GM12878 (cell line): ENCODE measurements at regions not wholly inside any gene's neighbourhood (a gene's known extent, or its start where the extent isn't known, plus 50 kb on each side); places are given as distances from the start of the nearest gene placed in this dataset.

Experiments
- ATAC-seq: fragments of 200-7000 bp; cut with Tn5 transposase; 3 replicates; pipeline ENCODE4 v1.9.1; 2020; ENCODE audit warnings: mild to moderate bottlenecking, moderate library complexity
- BruUV-seq: library from RNA; stranded (reverse); fragments of 400-500 nt; replicated peaks from 2 replicates; lab custom pipeline; 2021; lab: Mats Ljungman, UMichigan
- CTCF ChIA-PET: fragments of 300-600 bp; sonication (Branson Sonifier 250); formaldehyde crosslinking; extraction: SDS; loops from one replicate; lab custom pipeline; 2021; ENCODE audit warnings: inconsistent platforms; lab: Yijun Ruan, JAX
- POLR2A ChIA-PET: fragments of 350-600 bp; formaldehyde crosslinking; extraction: SDS; loops from one replicate; lab custom pipeline; 2021; ENCODE audit warnings: inconsistent platforms; lab: Charles Lee
- RAD21 ChIA-PET: fragments of 300-600 bp; sonication (Branson Sonifier 250); formaldehyde crosslinking; loops from one replicate; lab custom pipeline; 2023; ENCODE audit warnings: antibody characterized with exemption; ENCODE audit not compliant: unreplicated experiment; lab: Charles Lee
- SMC1A ChIA-PET: fragments of 300-600 bp; sonication (Branson Sonifier 250); formaldehyde crosslinking; loops from one replicate; lab custom pipeline; 2023; ENCODE audit not compliant: unreplicated experiment, uncharacterized antibody; lab: Charles Lee
- DNase-seq: peaks from one replicate; pipeline ENCODE4 v3.0.0-alpha.2; 2011; ENCODE audit warnings: low read depth, low spot score
- FAIRE-seq: peaks from 3 replicates; lab custom pipeline; 2011; peaks lifted over from hg19 to GRCh38; lab: Jason Lieb, UNC
- H2AFZ ChIP-seq: 2 replicates; pipeline ENCODE4 v1.6.0; 2011; ENCODE audit warnings: low read depth, low read length, control low read depth; ENCODE audit not compliant: control insufficient read depth
- H3K27ac ChIP-seq: 2 replicates; pipeline ENCODE4 v1.5.1; 2011; ENCODE audit warnings: control low read depth; ENCODE audit not compliant: control insufficient read depth, insufficient read depth
- H3K27me3 ChIP-seq, 2 experiments: replicated peaks in 1 of 2; 2 replicates each; pipeline versions ENCODE4 v1.6.0 to v1.6.1; 2011; ENCODE audit warnings: low read length in 1 of 2; ENCODE audit not compliant: control insufficient read depth in 2 of 2, insufficient read depth in 2 of 2
- H3K36me3 ChIP-seq, 2 experiments: 2 replicates each; pipeline ENCODE4 v1.5.1; 2011; ENCODE audit warnings: low read length in 1 of 2; ENCODE audit not compliant: control insufficient read depth in 2 of 2, insufficient read depth in 2 of 2
- H3K4me1 ChIP-seq: 2 replicates; pipeline ENCODE4 v1.6.1; 2011; ENCODE audit warnings: mild to moderate bottlenecking, low read length, moderate library complexity, mixed read lengths; ENCODE audit not compliant: control insufficient read depth, insufficient read depth
- H3K4me2 ChIP-seq: 2 replicates; pipeline ENCODE4 v1.6.0; 2011; ENCODE audit warnings: control low read depth; ENCODE audit not compliant: control insufficient read depth, insufficient read depth
- H3K4me3 ChIP-seq: fragments of 200-600 bp; sonication (generic); 2 replicates; pipeline ENCODE4 v1.5.1; 2016
- H3K79me2 ChIP-seq: 2 replicates; pipeline ENCODE4 v1.6.0; 2011; ENCODE audit warnings: low read length; ENCODE audit not compliant: control insufficient read depth, insufficient read depth
- H3K9ac ChIP-seq: 2 replicates; pipeline ENCODE4 v1.8.0; 2011; ENCODE audit warnings: low read length, control low read depth, mixed read lengths; ENCODE audit not compliant: control insufficient read depth, insufficient read depth
- H3K9me3 ChIP-seq: replicated peaks from 3 replicates; pipeline ENCODE4 v1.5.1; 2011; ENCODE audit warnings: mild to moderate bottlenecking, low read length; ENCODE audit not compliant: control insufficient read depth, insufficient read depth
- H4K20me1 ChIP-seq: 2 replicates; pipeline ENCODE4 v1.6.0; 2011; ENCODE audit not compliant: control insufficient read depth, insufficient read depth
- ESRRA ChIP-seq: IDR thresholded peaks from 2 replicates; pipeline ENCODE4 v1.6.1; 2012; ENCODE audit warnings: mild to moderate bottlenecking, low read length, improper control_type of control experiment
- FOXM1 ChIP-seq: IDR thresholded peaks from 2 replicates; pipeline ENCODE4 v1.6.1; 2012; ENCODE audit warnings: low read depth, mild to moderate bottlenecking, inconsistent platforms, low read length, moderate library complexity
- IKZF2 ChIP-seq, 2 experiments: fragments of 450-650 bp; IDR thresholded peaks; 2 replicates each; pipeline ENCODE4 v1.6.1; 2017; ENCODE audit warnings: mild to moderate bottlenecking in 2 of 2, moderate library complexity in 2 of 2
- MXI1 ChIP-seq: fragments of 150-350 bp; IDR thresholded peaks from 2 replicates; pipeline ENCODE4 v1.6.1; 2011; ENCODE audit warnings: low read depth, mild to moderate bottlenecking, inconsistent platforms, low read length, improper control_type of control experiment
- MYC ChIP-seq: IDR thresholded peaks from 2 replicates; pipeline ENCODE4 v1.6.1; 2011; ENCODE audit warnings: mild to moderate bottlenecking, low read length, moderate library complexity, inconsistent platforms; ENCODE audit not compliant: insufficient read depth, insufficient replicate concordance, insufficient read length, severe bottlenecking
- POLR2AphosphoS2 ChIP-seq: IDR thresholded peaks from 2 replicates; pipeline ENCODE4 v1.6.1; 2011; ENCODE audit warnings: low read depth, mild to moderate bottlenecking, low read length, improper control_type of control experiment, moderate library complexity
- RAD51 ChIP-seq: fragments of 450-650 bp; IDR thresholded peaks from 2 replicates; pipeline ENCODE4 v1.6.1; 2016; ENCODE audit warnings: moderate library complexity, mild to moderate bottlenecking, inconsistent platforms
- RB1 ChIP-seq: fragments of 450-650 bp; formaldehyde crosslinking; IDR thresholded peaks from 2 replicates; pipeline ENCODE4 v1.6.1; 2017; ENCODE audit warnings: mild to moderate bottlenecking, borderline replicate concordance
- SMAD1 ChIP-seq: fragments of 450-650 bp; IDR thresholded peaks from 2 replicates; pipeline ENCODE4 v1.6.1; 2018; ENCODE audit warnings: mild to moderate bottlenecking, low read depth; ENCODE audit not compliant: partially characterized antibody
- SMAD5 ChIP-seq: IDR thresholded peaks from 2 replicates; pipeline ENCODE4 v1.6.1; 2016; ENCODE audit warnings: antibody characterized with exemption, low read depth
- SMARCA5 ChIP-seq: fragments of 450-650 bp; IDR thresholded peaks from 2 replicates; pipeline ENCODE4 v1.6.1; 2017; ENCODE audit warnings: mild to moderate bottlenecking
- SP1 ChIP-seq: IDR thresholded peaks from one replicate; pipeline ENCODE4 v1.6.1; 2011; ENCODE audit warnings: low read depth, low read length
- TAF1 ChIP-seq: IDR thresholded peaks from 2 replicates; pipeline ENCODE4 v1.6.1; 2011; ENCODE audit warnings: mild to moderate bottlenecking, low read depth, low read length, borderline replicate concordance
- TBL1XR1 ChIP-seq: IDR thresholded peaks from 2 replicates; pipeline ENCODE4 v1.6.1; 2012; ENCODE audit warnings: low read depth, low read length, improper control_type of control experiment
- WGBS: methylation state at CpG from one replicate; pipeline ENCODE4 v1.1.6; 2016; ENCODE audit warnings: low lambda C conversion rate; ENCODE audit not compliant: insufficient replicate concordance, insufficient coverage; ENCODE audit errors: missing lambda C conversion rate; 5-methylcytosine and 5-hydroxymethylcytosine counted together
- in situ Hi-C: fragments of 300-500 bp; cut with MboI; formaldehyde crosslinking; loops from 9 replicates; pipeline ENCODE4 v1.14.3; 2018; ENCODE audit warnings: mixed read lengths
- intact Hi-C: fragments of 100-400 bp; cut with micrococcal nuclease; formaldehyde crosslinking; loops from one replicate; pipeline ENCODE4 v1.14.2; 2022; ENCODE audit not compliant: unreplicated experiment
- TF ChIP-seq, protein P1 (sequence below): IDR thresholded peaks from 2 replicates; pipeline ENCODE4 v1.6.1; 2011; ENCODE audit warnings: low read depth, low read length, improper control_type of control experiment, borderline replicate concordance
- TF ChIP-seq, protein P2 (sequence below): fragments of 450-650 bp; IDR thresholded peaks from 2 replicates; pipeline ENCODE4 v1.6.1; 2016; ENCODE audit warnings: mild to moderate bottlenecking, moderate library complexity, borderline replicate concordance

DNA sequence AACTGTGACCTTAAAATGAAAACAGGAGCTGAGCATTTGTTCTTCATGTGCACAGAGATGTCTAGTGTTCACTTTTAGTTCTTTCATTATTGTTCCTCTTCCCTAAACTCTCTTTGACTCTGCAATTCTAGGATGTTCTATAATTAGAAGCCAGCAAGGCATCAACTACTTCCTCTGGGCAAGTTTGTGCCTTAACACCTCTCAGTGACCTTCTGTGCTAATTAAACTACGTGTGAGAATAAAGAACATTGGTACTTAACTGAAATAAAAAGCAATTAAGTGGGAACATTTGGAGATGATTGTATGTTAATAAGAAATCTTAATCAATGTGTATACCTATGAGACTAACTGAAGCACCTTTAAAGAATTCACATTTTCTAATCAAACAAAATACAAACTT lies 242.8 kb downstream of the RASEF start:
- Histone ChIP-seq H3K36me3 (no peaks in the 10 kb centered on the region), H3K27ac (no peak overlapping the region)
- RAD21 ChIA-PET = no interaction called here
- SMC1A ChIA-PET = no interaction called here
- CTCF ChIA-PET = no interaction called here
- TF ChIP-seq TBL1XR1 = no peak
- TF ChIP-seq, protein P1, sequence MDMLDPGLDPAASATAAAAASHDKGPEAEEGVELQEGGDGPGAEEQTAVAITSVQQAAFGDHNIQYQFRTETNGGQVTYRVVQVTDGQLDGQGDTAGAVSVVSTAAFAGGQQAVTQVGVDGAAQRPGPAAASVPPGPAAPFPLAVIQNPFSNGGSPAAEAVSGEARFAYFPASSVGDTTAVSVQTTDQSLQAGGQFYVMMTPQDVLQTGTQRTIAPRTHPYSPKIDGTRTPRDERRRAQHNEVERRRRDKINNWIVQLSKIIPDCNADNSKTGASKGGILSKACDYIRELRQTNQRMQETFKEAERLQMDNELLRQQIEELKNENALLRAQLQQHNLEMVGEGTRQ = no peak
- no peak for TF ChIP-seq ESRRA
- no peak for TF ChIP-seq TAF1
- no peak for TF ChIP-seq IKZF2 (IDR thresholded peaks at IDR 0.05)
- no peak for TF ChIP-seq RAD51
- TF ChIP-seq SMARCA5 = no peak
- TF ChIP-seq SMAD5 = no peak
- no peak for TF ChIP-seq RB1
- TF ChIP-seq, protein P2, sequence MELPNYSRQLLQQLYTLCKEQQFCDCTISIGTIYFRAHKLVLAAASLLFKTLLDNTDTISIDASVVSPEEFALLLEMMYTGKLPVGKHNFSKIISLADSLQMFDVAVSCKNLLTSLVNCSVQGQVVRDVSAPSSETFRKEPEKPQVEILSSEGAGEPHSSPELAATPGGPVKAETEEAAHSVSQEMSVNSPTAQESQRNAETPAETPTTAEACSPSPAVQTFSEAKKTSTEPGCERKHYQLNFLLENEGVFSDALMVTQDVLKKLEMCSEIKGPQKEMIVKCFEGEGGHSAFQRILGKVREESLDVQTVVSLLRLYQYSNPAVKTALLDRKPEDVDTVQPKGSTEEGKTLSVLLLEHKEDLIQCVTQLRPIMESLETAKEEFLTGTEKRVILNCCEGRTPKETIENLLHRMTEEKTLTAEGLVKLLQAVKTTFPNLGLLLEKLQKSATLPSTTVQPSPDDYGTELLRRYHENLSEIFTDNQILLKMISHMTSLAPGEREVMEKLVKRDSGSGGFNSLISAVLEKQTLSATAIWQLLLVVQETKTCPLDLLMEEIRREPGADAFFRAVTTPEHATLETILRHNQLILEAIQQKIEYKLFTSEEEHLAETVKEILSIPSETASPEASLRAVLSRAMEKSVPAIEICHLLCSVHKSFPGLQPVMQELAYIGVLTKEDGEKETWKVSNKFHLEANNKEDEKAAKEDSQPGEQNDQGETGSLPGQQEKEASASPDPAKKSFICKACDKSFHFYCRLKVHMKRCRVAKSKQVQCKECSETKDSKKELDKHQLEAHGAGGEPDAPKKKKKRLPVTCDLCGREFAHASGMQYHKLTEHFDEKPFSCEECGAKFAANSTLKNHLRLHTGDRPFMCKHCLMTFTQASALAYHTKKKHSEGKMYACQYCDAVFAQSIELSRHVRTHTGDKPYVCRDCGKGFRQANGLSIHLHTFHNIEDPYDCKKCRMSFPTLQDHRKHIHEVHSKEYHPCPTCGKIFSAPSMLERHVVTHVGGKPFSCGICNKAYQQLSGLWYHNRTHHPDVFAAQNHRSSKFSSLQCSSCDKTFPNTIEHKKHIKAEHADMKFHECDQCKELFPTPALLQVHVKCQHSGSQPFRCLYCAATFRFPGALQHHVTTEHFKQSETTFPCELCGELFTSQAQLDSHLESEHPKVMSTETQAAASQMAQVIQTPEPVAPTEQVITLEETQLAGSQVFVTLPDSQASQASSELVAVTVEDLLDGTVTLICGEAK = no peak
- no peak for TF ChIP-seq SP1
- TF ChIP-seq POLR2AphosphoS2 = no peak
- no peak for TF ChIP-seq MXI1
- TF ChIP-seq SMAD1 = no peak
- no peak for TF ChIP-seq MYC
- TF ChIP-seq FOXM1 = no peak
- TF ChIP-seq, all 136 proteins: peak for 0
- Histone ChIP-seq H3K4me2 (no peak overlapping the region), H3K27me3 (no peaks in the 10 kb centered on the region), H2AFZ (no peak overlapping the region), H3K4me1 (no peaks in the 10 kb centered on the region), H3K9me3 (no peaks in the 10 kb centered on the region), H3K9ac (no peak overlapping the region), H4K20me1 (no peaks in the 10 kb centered on the region), H3K79me2 (no peaks in the 10 kb centered on the region), H3K4me3 (no peak overlapping the region)
- in situ Hi-C loops (no loop called here), intact Hi-C loops (no loop called here)
- no peak for DNase-seq
- BruUV-seq = no TSS peak
- WGBS = 0% methylated on average over 1 of the region's 1 CpG
- POLR2A ChIA-PET = no interaction called here
- ATAC-seq = no peak
- no peak for FAIRE-seq
